Fibroblast of lung (primary cell): ENCODE measurements at regions not wholly inside any gene's neighbourhood (a gene's known extent, or its start where the extent isn't known, plus 50 kb on each side); places are given as distances from the start of the nearest gene placed in this dataset.
"Not testable (repeated sequence)": the region's sequence is repeated elsewhere in the genome, so short reads cannot be mapped to it uniquely, and the experiment has no call there.

Experiments
- DNase-seq, 2 donors: peaks; one replicate each; pipeline versions ENCODE4 v3.0.0 to v3.0.0-alpha.2; 2010; ENCODE audit warnings: low read depth in 2 of 2
- H2AFZ ChIP-seq: 2 replicates; pipeline ENCODE4 v1.5.1; 2012; ENCODE audit warnings: low read length, control low read depth, inconsistent platforms
- H3K27ac ChIP-seq: 2 replicates; pipeline ENCODE4 v1.5.1; 2011; ENCODE audit warnings: low read length, control low read depth; ENCODE audit not compliant: insufficient read depth
- H3K27me3 ChIP-seq: 2 replicates; pipeline ENCODE4 v1.5.1; 2011; ENCODE audit warnings: mild to moderate bottlenecking, low read length; ENCODE audit not compliant: control insufficient read depth, insufficient read depth
- H3K36me3 ChIP-seq: 2 replicates; pipeline ENCODE4 v1.5.1; 2011; ENCODE audit warnings: low read length; ENCODE audit not compliant: control insufficient read depth, insufficient read depth
- H3K4me1 ChIP-seq: 2 replicates; pipeline ENCODE4 v1.5.1; 2011; ENCODE audit warnings: low read length; ENCODE audit not compliant: control insufficient read depth, insufficient read depth; ENCODE audit errors: extremely low read depth
- H3K4me2 ChIP-seq: 2 replicates; pipeline ENCODE4 v1.5.1; 2011; ENCODE audit warnings: low read length, control low read depth; ENCODE audit not compliant: insufficient read depth; ENCODE audit errors: extremely low read depth
- H3K4me3 ChIP-seq, 4 experiments: fragments of 200-600 bp in 1 of 4; sonication (generic) in 1 of 4; replicated peaks in 1 of 4; 2 replicates each; pipeline ENCODE4 v1.5.1; 2011 to 2016; ENCODE audit warnings: low read length in 4 of 4, low read depth in 3 of 4, mild to moderate bottlenecking in 3 of 4, control low read depth in 2 of 4, inconsistent platforms in 1 of 4, mixed read lengths in 1 of 4; ENCODE audit not compliant: insufficient read depth in 1 of 4; ENCODE audit errors: control extremely low read depth in 1 of 4
- H3K79me2 ChIP-seq: 2 replicates; pipeline ENCODE4 v1.5.1; 2012; ENCODE audit warnings: mild to moderate bottlenecking, low read length, inconsistent platforms; ENCODE audit not compliant: control insufficient read depth, insufficient read depth
- H3K9ac ChIP-seq: 2 replicates; pipeline ENCODE4 v1.5.1; 2011; ENCODE audit warnings: mild to moderate bottlenecking, low read length, control low read depth; ENCODE audit not compliant: insufficient read depth
- H3K9me3 ChIP-seq: 2 replicates; pipeline ENCODE4 v1.5.1; 2012; ENCODE audit warnings: low read depth, low read length; ENCODE audit not compliant: control insufficient read depth, insufficient read depth
- H4K20me1 ChIP-seq: 2 replicates; pipeline ENCODE4 v1.5.1; 2011; ENCODE audit warnings: low read length; ENCODE audit not compliant: control insufficient read depth, insufficient read depth; ENCODE audit errors: extremely low read depth
- EZH2 ChIP-seq: IDR thresholded peaks from 2 replicates; pipeline ENCODE4 v1.5.1; 2012; ENCODE audit warnings: low read length, control low read depth, mild to moderate bottlenecking; ENCODE audit errors: missing control alignments
- TF ChIP-seq, protein P1 (sequence below), 2 donors: IDR thresholded peaks in 1 of 2; conservative IDR thresholded peaks in 1 of 2; 1 replicate in 1 of 2; 2 replicates in 1 of 2; pipeline ENCODE4 v1.5.1; 2011 to 2012; ENCODE audit warnings: low read length in 2 of 2, control low read depth in 1 of 2, inconsistent platforms in 1 of 2, low read depth in 1 of 2, mild to moderate bottlenecking in 1 of 2

- no peak overlapping the region for H2AFZ ChIP-seq
- H3K36me3 ChIP-seq: no peaks in the 10 kb centered on the region
- no peaks in the 10 kb centered on the region for H3K9me3 ChIP-seq
These were observed 238.3 kb downstream of the NPR3 start for GRCh38 chr5:32949286-32949970.

GRCh38 chr5:32951003-32951402 lies 239.9 kb downstream of the NPR3 start:
- Histone ChIP-seq H2AFZ (no peak overlapping the region), H3K4me2 (no peak overlapping the region), H3K4me1 (no peaks in the 10 kb centered on the region), H3K9me3 (no peaks in the 10 kb centered on the region), H3K9ac (no peak overlapping the region), H3K79me2 (no peaks in the 10 kb centered on the region), H3K27me3 (no peaks in the 10 kb centered on the region), H3K36me3 (no peaks in the 10 kb centered on the region), H3K4me3 (no peak overlapping the region), H3K27ac (no peak overlapping the region), H4K20me1 (no peaks in the 10 kb centered on the region)
- TF ChIP-seq EZH2: no peak
- TF ChIP-seq, protein P1, sequence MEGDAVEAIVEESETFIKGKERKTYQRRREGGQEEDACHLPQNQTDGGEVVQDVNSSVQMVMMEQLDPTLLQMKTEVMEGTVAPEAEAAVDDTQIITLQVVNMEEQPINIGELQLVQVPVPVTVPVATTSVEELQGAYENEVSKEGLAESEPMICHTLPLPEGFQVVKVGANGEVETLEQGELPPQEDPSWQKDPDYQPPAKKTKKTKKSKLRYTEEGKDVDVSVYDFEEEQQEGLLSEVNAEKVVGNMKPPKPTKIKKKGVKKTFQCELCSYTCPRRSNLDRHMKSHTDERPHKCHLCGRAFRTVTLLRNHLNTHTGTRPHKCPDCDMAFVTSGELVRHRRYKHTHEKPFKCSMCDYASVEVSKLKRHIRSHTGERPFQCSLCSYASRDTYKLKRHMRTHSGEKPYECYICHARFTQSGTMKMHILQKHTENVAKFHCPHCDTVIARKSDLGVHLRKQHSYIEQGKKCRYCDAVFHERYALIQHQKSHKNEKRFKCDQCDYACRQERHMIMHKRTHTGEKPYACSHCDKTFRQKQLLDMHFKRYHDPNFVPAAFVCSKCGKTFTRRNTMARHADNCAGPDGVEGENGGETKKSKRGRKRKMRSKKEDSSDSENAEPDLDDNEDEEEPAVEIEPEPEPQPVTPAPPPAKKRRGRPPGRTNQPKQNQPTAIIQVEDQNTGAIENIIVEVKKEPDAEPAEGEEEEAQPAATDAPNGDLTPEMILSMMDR (conservative IDR thresholded peaks at IDR 0.05 in 1 of 2, IDR thresholded peaks at IDR 0.05 in 1 of 2; ENCODE audit: low read depth in 1 of 2, low read length in 2 of 2): no peak
- DNase-seq: no peak

More at GRCh38 chr5:32949286-32949970, 238.3 kb downstream of the NPR3 start:
- Histone ChIP-seq H3K79me2 (no peaks in the 10 kb centered on the region), H3K4me3 (no peak overlapping the region), H3K27ac (no peak overlapping the region), H4K20me1 (no peaks in the 10 kb centered on the region), H3K9ac (no peak overlapping the region), H3K4me1 (no peaks in the 10 kb centered on the region), H3K4me2 (no peak overlapping the region), H3K27me3 (no peaks in the 10 kb centered on the region)
- no peak for TF ChIP-seq EZH2
- TF ChIP-seq, protein P1 (conservative IDR thresholded peaks at IDR 0.05 in 1 of 2, IDR thresholded peaks at IDR 0.05 in 1 of 2; ENCODE audit: low read depth in 1 of 2, low read length in 2 of 2): no peak
- DNase-seq: no peak

DNA sequence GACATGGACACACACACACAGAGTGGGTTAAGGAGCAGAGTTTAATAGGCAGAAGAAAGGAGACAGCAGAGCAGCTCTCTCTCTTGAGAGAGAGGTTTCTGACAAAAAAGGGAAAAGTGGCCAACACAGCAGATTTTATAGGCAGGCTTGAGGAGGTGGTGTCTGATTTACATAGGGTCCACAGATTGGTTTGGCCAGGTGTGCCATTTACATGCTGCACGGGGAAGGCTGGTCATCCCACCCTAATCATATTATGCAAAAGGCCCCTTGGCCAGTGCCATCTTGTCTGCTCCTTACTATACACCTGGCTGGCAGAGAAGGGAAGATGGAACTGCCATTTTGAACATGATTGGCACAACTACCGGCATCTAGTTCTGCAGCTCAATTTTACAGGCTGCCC lies 240.8 kb downstream of the NPR3 start:
- no peaks in the 10 kb centered on the region for H3K27me3 ChIP-seq
- H3K36me3 ChIP-seq: no peaks in the 10 kb centered on the region
- no peaks in the 10 kb centered on the region for H3K4me1 ChIP-seq
- no peak for DNase-seq
- H2AFZ ChIP-seq: no peak overlapping the region
- no peak for TF ChIP-seq EZH2
- TF ChIP-seq, protein P1 (conservative IDR thresholded peaks at IDR 0.05 in 1 of 2, IDR thresholded peaks at IDR 0.05 in 1 of 2; ENCODE audit: low read depth in 1 of 2, low read length in 2 of 2): no peak
- no peaks in the 10 kb centered on the region for H4K20me1 ChIP-seq
- no peak overlapping the region for H3K9ac ChIP-seq
- no peaks in the 10 kb centered on the region for H3K79me2 ChIP-seq
- no peak overlapping the region for H3K4me3 ChIP-seq
- no peaks in the 10 kb centered on the region for H3K9me3 ChIP-seq
- no peak overlapping the region for H3K4me2 ChIP-seq
- no peak overlapping the region for H3K27ac ChIP-seq

GRCh38 chr5:32952421-32952820 lies 241.3 kb downstream of the NPR3 start:
- H3K4me3 ChIP-seq, DNase-seq, H3K36me3 ChIP-seq, H3K9ac ChIP-seq, H3K4me1 ChIP-seq, H3K27me3 ChIP-seq, H3K9me3 ChIP-seq, H4K20me1 ChIP-seq, H2AFZ ChIP-seq, H3K27ac ChIP-seq, H3K4me2 ChIP-seq, H3K79me2 ChIP-seq: not testable (repeated sequence)
